GM18867 (cell line): ENCODE measurements at regions not wholly inside any gene's neighbourhood (a gene's known extent, or its start where the extent isn't known, plus 50 kb on each side); places are given as distances from the start of the nearest gene placed in this dataset.

Experiments used
- ATAC-seq: cut with Tn5 transposase; IDR thresholded peaks from one replicate; pipeline ENCODE4 v1.9.1; 2021; ENCODE audit warnings: mild to moderate bottlenecking, moderate library complexity; ENCODE audit not compliant: unreplicated experiment

- no peak for ATAC-seq
Measured at GRCh38 chr2:222993920-222994650, 57.9 kb upstream of the KCNE4 start.

- ATAC-seq, result peak; percentile 68
Measured at GRCh38 chr2:222998459-222998858, 53.5 kb upstream of the KCNE4 start.

- ATAC-seq, result no peak
Measured at GRCh38 chr2:223000872-223001796, 50.9 kb upstream of the KCNE4 start.

- no peak for ATAC-seq
Measured at GRCh38 chr2:223001797-223002175, 50.2 kb upstream of the KCNE4 start.
